Astrocyte (in vitro differentiated cells and primary cell): ENCODE measurements at regions not wholly inside any gene's neighbourhood (a gene's known extent, or its start where the extent isn't known, plus 50 kb on each side); places are given as distances from the start of the nearest gene placed in this dataset.

ENCODE experiments used
- EZH2 ChIP-seq: IDR thresholded peaks from 2 replicates; pipeline ENCODE4 v1.6.1; 2012; ENCODE audit warnings: mild to moderate bottlenecking, low read length, inconsistent platforms; ENCODE audit not compliant: insufficient read depth
- TF ChIP-seq, protein P1 (sequence below): IDR thresholded peaks from 2 replicates; pipeline ENCODE4 v1.5.1; 2011; ENCODE audit warnings: low read depth, mild to moderate bottlenecking, inconsistent platforms, low read length, moderate library complexity; ENCODE audit not compliant: insufficient read depth

DNA sequence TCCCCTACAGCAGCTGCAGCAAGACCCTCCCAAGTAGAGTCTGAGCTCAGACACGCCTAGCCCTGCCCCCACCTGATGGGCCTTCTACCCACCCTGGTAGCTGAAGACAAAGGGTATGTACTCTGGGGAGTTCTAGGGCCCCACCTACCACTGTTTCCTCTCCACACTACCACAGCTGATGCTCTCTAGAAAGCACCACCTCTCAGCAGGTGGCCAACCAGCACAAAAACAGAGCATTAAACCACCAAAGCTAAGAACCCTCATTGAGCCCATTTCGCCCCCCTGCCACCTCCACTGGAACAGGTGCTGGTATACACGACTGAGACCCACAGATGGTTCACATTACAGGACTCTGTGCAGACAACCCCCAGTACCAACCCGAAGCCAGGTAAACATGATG, 258.9 kb downstream of the SETD4 start:
- TF ChIP-seq, protein P1, sequence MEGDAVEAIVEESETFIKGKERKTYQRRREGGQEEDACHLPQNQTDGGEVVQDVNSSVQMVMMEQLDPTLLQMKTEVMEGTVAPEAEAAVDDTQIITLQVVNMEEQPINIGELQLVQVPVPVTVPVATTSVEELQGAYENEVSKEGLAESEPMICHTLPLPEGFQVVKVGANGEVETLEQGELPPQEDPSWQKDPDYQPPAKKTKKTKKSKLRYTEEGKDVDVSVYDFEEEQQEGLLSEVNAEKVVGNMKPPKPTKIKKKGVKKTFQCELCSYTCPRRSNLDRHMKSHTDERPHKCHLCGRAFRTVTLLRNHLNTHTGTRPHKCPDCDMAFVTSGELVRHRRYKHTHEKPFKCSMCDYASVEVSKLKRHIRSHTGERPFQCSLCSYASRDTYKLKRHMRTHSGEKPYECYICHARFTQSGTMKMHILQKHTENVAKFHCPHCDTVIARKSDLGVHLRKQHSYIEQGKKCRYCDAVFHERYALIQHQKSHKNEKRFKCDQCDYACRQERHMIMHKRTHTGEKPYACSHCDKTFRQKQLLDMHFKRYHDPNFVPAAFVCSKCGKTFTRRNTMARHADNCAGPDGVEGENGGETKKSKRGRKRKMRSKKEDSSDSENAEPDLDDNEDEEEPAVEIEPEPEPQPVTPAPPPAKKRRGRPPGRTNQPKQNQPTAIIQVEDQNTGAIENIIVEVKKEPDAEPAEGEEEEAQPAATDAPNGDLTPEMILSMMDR, result no peak
- TF ChIP-seq EZH2, result no peak
